HG02970 (cell line): ENCODE measurements at regions not wholly inside any gene's neighbourhood (a gene's known extent, or its start where the extent isn't known, plus 50 kb on each side); places are given as distances from the start of the nearest gene placed in this dataset.
A peak's percentile ranks its signal among the peaks of the same experiment; 100 is the strongest.

Source experiments
- ATAC-seq: cut with Tn5 transposase; IDR thresholded peaks from one replicate; pipeline ENCODE4 v1.9.1; 2021; ENCODE audit warnings: mild to moderate bottlenecking, moderate library complexity, moderate number of reproducible peaks; ENCODE audit not compliant: unreplicated experiment, low FRiP score

DNA sequence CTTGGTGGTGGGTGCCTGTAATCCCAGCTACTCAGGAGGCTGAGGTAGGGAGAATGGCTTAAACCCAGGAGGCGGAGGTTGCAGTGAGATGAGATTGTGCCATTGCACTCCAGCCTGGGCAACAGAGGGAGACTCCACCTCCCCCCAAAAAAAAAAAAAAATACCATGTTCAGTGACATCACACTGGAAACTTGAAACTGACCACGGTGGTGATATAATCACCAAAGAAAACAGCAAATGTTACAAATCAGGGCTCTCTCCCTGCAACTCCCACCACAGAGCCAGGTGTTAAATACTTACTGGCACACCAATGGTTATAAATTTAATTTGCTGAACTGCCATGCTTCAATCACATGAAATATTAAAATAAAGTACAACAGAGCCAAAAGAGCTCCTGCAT is 81.4 kb downstream of the ZNF608 start:
- no peak for ATAC-seq

DNA sequence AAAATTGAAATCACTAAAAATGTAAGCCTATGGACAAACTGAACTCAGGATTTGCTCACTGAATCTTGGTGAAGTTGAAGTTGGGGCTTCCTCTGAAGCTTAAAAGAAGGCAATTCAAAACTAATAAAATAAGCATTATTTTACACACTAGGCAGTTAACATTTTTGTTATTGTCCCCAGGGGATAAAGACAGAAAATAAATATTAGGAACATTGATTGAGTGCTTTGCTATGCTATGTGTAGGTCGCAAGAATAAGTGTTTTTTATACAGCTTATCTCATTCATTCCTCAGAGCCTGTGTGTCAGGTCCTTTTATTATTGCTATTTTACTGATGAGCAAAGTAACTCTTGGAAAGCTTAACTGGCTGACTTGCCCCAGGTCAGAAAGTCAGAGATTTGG is 82.2 kb downstream of the ZNF608 start:
- no peak for ATAC-seq

DNA sequence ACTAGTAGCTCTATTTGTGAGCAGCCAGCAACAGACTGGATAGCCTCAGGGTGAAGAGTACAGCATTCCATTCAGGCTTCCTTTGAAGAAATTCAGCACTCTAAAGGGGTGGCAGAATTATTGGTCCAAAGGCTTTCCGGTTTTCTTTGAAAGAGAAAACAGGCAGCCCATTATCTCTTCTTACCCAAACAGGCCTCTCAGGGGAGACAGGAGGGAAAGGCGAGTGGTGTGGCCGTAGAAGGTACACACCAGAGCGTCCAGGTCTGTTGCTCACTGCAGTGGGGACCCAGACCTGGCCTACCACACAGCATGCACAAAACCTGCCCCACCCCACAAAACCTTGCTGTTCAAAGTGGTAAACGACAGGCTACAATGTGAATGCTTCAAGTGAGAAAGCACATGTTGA is 83.3 kb downstream of the ZNF608 start:
- no peak for ATAC-seq

DNA sequence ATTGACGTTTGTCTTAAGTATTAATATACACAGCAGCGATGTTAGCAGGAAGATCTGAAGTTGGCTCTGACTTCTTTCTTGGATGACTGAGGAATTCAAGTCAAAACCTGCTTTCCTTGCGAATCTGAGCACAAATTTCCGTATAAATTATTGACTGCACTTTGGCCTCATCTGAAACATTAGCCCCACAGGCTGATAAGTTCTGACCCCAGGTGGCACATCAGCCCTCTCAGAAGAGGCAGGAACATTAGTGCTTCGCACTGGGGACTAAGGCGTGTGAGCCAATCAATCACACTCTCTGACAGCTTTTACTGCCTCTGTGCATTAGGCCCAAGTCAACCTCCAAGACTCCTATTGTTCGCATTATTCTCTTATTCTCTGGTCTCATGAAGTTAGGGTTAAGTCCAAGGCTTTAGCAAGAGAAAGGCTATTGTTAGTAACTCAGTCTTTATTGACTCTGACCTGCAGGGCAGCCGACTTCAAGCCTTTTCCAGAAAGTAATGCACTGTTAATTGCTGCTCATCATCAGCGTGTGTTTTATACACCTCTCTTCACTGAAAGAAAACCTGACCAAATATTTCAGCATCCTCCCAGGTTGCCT is 84.2 kb downstream of the ZNF608 start:
- no peak for ATAC-seq

DNA sequence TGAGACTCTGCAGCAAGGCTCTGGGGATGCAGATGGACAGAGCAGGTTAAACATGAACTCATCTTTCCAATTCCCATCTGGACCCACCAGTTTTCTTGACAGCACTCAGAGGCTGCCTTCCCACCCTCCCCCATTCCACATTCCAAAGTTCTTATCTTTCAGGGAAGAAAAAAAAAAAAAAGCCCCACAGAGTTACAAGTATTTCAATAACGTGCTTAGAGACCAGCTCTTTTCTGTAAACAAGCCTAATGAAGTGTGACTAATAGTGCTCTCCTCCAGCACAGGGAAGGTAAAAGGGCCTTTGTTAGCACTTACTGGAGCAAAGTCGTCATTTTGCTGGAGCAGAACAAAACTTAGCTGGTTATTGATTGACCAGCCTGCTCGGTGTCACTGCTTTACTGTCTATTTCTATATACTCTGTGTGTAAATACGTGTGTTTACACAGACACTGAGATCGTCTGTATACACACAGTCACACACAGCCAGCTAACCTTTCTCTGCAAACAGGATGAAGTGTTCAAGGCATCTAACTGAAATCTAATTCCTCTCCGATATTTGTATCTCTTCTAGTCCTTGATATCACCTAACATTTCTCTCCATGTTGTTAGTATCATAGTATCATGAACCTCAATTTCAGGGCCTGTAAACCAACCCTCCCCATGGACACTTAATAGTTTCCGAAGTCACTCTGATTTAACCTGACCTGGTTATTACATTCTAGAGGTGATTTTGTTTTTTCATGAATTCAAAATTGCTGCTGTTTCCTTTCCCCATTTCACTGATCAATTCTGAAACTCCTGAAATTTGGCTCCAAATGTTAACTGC is 84.9 kb downstream of the ZNF608 start:
- ATAC-seq = no peak

DNA sequence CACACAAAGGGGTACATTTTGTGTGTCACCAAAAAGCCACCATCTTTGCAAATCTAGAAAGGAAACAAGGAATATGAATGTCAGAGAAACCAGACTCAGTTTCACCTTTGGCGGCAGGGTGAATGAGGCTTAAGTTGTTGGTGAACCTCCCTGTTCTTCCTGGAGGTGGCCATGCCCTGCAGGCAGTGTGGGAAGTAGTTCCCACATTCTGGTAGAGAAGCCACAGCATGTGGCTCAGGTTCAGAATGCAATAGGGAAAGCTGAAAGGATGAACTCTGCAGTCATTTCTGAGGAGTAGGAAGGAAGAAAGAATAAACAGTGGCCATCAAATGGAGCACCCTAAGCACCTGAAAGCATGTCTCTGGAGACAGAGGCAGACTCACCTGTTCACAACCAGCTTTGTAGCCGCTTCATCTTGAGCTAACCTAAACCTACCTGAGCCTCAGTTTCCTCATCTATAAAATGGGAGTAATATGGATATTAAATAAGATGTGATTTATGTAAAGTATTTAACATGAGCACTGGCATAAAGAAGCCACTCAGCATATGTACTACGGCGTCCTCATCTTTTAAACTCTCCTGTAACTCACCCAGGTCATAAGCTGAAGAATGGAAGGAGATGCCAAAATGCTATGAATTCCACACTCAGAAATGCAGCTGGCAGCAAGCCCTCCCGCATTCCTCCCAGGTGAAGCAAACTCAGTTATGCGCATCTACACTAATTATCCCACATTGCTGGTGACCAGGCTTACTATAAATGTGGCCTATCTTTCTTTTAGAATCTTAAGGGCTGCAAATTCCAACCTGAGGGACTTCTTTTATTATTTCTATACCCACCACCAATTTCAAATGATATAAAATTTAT is 86.0 kb downstream of the ZNF608 start:
- ATAC-seq = no peak

DNA sequence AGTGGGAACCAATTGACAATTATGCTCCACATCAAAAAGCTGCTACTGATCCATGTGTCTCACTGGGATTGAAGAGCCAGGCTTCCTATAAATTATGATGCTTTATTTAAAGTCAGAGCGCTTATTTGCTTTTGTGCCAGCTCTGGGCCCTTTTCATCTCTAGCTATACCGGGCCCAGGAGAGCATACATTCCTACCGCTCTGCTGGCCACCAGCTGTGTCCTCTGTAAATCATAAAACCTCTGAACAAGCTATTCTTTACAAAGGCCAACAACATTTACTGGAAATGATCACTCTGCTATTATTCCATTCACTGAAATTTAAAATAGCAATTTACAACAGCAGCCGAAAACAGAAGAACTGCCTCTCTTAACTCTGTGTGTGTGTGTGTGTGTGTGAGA is 86.6 kb downstream of the ZNF608 start:
- no peak for ATAC-seq

DNA sequence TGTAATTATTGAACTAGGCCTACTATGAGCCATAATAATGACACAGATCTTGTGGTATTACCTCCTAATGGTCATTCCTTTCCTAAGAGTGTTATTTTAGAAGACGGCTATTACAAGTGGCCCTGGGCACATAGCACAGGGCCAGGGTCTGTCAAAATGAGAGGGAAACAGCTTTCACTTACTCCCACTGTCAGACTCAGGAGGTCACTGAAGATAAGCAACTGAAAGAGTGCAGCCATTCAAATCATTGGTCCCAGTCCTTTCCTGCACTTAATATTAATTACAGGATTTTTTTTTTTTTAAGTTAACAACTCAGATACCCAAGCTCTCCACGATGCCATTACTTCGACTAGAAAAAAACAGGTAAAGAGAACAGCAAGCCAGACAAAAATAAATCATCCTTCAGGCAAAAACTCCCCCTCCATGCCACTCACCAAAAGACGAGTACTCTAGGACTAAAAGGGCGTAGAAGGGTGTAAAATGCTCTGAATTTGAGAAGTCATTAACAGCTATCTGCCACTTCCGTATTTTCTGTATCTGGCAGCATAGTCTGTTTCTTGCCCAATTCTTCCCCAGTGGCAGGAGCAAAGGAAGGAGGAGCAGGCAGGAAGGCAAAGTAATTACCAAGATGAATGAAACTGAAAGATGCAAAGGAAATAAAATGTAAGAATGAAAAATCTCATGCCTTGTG is 87.4 kb downstream of the ZNF608 start:
- no peak for ATAC-seq

DNA sequence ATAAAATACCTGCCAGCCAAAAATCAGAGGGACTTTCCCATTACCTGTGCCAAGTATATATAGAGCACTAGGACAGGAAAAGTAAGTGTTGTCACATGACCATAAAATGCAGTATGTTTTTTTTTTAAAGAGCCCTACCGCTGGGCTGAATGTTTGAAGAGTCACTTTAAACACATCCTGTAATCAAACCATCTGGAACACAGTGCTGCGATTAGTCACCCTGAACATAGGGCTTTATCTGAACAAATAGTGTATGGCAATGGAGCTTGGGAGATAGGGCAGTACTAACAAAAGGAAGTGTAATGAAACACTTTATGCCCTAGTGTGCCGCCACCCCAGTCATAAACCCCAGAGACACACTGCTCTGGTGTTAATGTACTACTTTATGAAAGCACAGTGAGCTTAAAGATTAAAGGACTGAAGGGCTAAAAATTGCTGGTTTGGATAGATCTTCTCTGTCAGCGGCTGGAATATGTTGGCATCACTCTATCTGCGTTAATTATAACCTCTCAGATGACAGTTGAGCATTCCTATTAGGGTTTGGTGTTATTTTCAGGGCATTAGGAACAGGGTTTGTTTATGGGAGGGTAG is 90.4 kb downstream of the ZNF608 start:
- no peak for ATAC-seq

DNA sequence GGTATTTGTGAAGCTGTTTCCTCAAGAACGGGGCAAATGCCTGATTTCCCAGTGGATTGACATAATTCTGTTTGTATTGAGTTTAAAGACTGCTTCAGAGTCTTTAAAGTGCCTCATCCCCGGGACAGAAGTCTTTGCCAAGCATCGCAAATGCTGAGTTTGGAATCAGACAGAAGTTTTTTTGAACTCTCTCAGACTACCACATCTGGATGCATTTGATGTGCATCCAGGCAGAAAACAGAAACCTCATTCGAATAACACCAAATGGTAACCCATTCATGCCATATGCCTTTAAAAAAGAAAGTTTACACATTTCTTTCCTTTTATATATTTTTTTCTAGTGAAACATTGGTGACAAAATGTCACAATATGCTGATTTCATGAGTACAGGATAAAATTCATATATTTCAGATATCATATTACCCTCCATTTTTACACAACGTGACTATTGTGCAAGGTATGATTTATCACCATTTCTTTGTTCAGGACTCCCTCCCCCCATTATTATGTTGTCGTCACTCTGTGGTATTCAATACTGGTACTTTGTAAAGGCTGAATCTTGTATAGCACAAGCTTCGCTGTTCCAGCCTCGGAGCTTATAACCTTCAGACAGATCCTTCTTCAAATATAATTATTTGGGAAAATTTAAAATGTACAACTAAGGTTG is 91.1 kb downstream of the ZNF608 start:
- no peak for ATAC-seq

DNA sequence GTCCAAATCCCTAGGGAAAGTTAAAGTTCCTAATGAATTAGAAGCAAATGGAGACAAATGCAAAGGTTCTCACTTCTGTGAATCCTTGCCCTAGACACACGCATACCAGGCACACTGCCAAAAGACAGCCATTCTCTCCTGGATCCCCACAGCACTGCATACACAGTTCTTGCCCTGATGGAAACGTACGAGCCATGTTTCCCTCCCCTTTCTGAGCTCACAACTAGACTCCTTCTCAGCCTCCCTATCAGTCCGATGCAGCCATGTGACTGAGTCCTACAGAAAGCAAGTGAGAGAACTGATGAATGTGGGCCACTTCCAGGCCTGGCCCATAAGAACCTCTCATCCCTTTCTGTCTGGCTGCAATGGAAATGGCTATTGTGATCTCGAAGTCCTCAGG is 92.0 kb downstream of the ZNF608 start:
- no peak for ATAC-seq

DNA sequence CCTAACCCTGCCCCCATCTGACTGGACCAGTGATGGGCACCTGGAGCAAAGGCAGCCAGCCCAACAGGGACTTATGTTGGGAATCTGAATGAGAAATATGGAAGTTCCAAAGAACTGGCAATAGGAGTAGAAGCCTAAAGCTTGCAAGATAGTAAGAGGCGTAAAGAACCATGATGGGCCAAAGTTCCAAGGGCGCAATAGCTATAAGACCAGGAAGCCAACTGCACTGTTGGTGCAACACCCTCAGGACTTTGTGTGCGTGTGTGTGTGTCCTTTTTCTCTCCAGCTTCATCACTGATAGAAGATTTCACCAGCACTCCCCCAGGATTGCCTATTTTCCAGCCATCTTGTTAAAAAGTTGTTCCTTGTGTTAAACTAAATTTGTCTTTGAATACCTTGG is 92.8 kb downstream of the ZNF608 start:
- ATAC-seq = no peak

DNA sequence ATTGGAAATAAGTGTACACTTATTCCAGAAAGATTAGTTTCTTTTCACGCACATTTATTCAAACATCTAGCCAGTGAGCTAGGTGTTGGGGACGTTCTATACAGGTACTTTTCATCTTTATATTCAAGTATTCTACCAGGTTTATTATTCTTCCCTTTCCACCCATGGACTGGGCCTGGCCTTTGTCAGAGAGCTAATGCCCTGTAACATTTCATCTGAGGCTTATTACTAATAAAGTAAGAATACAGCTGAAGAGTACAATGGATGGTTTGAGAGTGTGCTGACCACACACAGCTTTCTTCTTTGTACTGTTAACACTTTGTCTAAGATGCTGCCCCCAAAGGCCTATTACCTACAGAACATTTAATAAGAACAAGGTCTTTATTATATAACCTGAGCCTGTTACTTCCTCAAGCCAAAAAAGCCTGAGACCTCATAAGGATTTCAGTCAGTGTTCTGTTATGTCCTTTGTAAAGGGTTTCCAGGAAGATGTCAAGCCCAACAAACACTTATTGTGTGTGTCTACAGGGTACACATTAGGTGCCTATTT is 93.5 kb downstream of the ZNF608 start:
- ATAC-seq = no peak

DNA sequence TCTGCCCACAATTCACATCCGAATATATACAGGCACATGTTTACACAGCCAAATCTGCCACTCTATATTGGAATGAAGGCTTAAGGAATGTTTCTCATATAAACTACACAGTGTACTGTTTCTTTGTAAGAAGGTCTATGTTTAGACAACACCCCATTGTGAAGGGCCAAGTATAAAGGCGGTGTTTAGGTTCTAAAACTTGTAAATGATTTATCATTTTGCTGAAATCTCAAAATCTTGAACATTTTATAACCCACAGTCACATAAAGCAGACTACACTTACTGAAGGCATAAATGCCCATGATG is 94.0 kb downstream of the ZNF608 start:
- no peak for ATAC-seq

DNA sequence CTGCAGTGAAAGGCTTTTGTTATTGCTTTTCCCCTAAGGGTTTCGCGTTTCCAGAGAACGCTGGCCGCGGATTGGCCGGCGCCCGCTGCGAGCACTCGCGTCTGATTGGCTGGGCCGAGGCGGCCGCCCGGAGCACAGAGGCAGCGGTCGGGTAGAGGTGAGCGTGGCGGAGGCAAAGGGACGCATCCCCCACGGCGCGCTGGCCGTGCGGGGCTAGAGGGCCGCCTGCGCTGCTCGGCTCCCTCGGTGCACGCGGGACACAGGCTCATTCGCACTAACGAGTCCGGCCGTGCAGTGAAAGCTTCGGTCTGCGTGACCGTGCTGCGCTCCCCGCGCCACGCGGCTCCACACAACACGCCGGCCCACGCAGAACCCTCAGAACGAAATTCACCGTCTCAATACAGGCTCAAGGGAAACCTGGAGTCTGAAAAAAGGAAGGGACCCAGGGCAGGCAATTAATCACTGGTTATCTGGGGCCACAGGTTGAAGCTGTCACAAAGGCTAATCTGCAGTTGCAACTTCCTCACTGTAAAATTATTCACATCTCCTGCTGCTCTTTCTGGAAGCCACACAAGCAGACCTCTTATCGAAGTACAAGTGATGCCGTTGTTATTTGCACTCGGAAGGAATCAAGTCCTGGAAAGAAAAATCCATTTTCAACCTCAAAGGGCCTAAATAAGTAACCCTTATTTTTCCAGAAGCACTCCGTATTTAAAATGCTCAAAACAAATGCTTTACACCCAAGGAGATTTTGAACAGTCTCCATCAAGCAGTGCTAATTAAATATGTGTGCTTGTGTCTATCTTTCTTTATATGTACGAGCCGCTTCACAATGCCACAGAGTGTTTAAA is 94.6 kb downstream of the ZNF608 start:
- no peak for ATAC-seq

DNA sequence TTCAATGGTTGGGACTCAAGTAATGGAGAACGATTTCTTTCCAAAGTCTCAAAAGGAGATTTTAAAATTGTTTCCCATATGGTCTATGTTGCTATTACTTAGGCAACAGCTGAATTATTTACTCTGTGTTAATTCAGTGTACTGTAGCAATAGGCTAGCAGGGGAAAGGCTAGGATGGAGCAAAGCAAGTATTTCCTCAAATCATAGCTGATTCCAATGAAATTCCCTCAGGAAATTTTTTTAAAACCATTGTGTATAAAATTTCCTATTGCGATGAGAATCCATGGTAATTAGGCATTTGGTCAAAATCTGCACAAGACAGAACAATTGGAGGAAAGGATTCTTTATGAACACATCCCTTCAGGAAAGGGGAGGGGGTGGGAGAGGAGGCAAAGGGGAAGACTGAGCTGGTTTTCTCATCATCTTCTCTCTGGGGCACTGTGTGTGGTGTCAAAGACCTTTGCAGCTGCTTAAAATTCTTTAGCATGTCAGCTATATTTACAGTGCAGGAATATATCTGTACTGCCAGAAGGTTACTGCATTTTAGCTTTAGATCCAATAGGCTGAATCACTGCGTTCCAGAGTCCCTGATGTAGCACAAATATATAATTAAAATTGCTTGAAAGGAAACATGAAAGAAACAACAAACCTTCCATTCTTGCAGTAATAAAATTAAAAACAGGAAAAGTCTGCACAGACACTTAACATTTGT is 95.3 kb downstream of the ZNF608 start:
- ATAC-seq = no peak

DNA sequence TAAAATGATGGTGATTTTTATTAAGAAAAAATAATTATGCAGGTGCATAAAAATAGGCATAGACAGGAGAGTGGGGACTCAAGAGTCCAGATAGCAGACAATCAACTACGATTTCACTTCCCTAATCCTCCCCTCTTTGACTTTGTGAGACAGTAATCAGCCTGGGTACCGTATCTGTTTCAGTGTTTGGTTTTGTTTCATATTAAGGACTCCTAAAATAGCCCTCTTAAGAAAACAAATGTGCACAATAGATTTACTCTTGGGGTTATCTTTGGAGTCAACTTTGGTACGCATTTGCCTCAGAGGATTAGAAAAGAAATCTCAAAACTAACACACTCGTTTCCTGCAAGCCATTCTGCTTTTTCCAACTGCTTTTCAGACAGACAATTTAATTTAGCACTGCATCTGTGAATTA is 96.3 kb downstream of the ZNF608 start:
- peak; percentile 57 for ATAC-seq

DNA sequence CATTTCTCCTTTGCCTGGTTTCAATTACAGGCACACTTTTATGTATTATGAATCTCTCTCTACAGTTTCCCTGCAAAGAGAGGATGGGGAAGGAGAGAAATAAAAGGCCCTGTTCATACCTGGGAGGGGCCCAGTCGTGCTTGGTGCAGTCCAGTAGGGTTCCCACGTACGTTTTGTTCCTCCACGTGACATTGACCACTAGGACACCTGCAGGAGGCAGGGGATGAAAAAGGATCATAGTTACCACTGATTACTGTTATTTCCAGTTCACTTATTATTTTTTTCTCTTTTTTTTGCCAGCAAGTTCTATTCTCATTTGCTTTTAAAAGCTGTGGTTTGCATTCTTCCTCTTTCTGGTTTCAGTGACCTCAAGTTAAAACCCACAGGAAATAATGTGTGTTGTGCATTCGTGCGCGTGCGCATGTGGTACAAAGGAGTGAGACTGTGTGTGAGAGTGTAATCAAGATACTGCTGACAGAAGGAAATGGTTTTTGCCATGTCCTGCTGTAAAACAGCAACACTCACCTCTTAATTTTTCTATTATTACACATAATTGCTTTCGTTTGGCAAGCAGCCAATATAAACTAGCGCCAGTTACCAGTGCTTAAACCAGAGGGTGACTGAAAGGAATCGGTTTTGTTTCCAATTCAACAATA is 96.8 kb downstream of the ZNF608 start:
- peak; percentile 92 for ATAC-seq
